GM18951 (cell line): ENCODE measurements at regions not wholly inside any gene's neighbourhood (a gene's known extent, or its start where the extent isn't known, plus 50 kb on each side); places are given as distances from the start of the nearest gene placed in this dataset.
"Not testable (repeated sequence)": the region's sequence is repeated elsewhere in the genome, so short reads cannot be mapped to it uniquely, and the experiment has no call there.

ENCODE experiments used
- POLR2A ChIP-seq: IDR thresholded peaks from 4 replicates; pipeline ENCODE4 v1.6.1; 2011; ENCODE audit warnings: mild to moderate bottlenecking; ENCODE audit not compliant: insufficient read length, insufficient read depth; ENCODE audit errors: extremely low read depth
- in situ Hi-C: fragments of 300-500 bp; cut with MboI; formaldehyde crosslinking; loops from one replicate; pipeline ENCODE4 v1.12.0; 2022; ENCODE audit warnings: low sequenced_read_pairs, mixed read lengths, inconsistent platforms; ENCODE audit not compliant: unreplicated experiment

- in situ Hi-C loops: no loop called here
- no peak for TF ChIP-seq POLR2A
These were observed 146.1 kb upstream of the ZEB2 start for GRCh38 chr2:144666032-144666431.

GRCh38 chr2:144663207-144663606 lies 143.3 kb upstream of the ZEB2 start:
- in situ Hi-C loops: no loop called here
- no peak for TF ChIP-seq POLR2A

- TF ChIP-seq POLR2A: no peak
- in situ Hi-C loops: no loop called here
These were observed 140.8 kb upstream of the ZEB2 start for GRCh38 chr2:144660518-144661316.

- in situ Hi-C loops: no loop called here
- no peak for TF ChIP-seq POLR2A
These were observed 139.9 kb upstream of the ZEB2 start for GRCh38 chr2:144659731-144660275.

GRCh38 chr2:144654523-144654922 lies 134.6 kb upstream of the ZEB2 start:
- in situ Hi-C loops: no loop called here
- no peak for TF ChIP-seq POLR2A

- TF ChIP-seq POLR2A: no peak
- in situ Hi-C loops: no loop called here
These were observed 131.0 kb upstream of the ZEB2 start for GRCh38 chr2:144650907-144651306.

GRCh38 chr2:144648837-144649465 lies 129.0 kb upstream of the ZEB2 start:
- in situ Hi-C loops: no loop called here
- no peak for TF ChIP-seq POLR2A

GRCh38 chr2:144645083-144645778 lies 125.3 kb upstream of the ZEB2 start:
- no peak for TF ChIP-seq POLR2A
- in situ Hi-C loops: no loop called here

GRCh38 chr2:144644549-144644948 lies 124.6 kb upstream of the ZEB2 start:
- in situ Hi-C loops: no loop called here
- TF ChIP-seq POLR2A: no peak

- in situ Hi-C loops: no loop called here
These were observed 123.8 kb upstream of the ZEB2 start for GRCh38 chr2:144643537-144644336.

GRCh38 chr2:144642856-144643255 lies 122.9 kb upstream of the ZEB2 start:
- no peak for TF ChIP-seq POLR2A
- in situ Hi-C loops: no loop called here

More at GRCh38 chr2:144643537-144644336, 123.8 kb upstream of the ZEB2 start:
- TF ChIP-seq POLR2A: no peak

GRCh38 chr2:144642131-144642530 lies 122.2 kb upstream of the ZEB2 start:
- TF ChIP-seq POLR2A: no peak
- in situ Hi-C loops: no loop called here

- in situ Hi-C loops: not testable (repeated sequence)
These were observed 118.3 kb upstream of the ZEB2 start for GRCh38 chr2:144638250-144638649.

- in situ Hi-C loops: not testable (repeated sequence)
These were observed 116.9 kb upstream of the ZEB2 start for GRCh38 chr2:144636860-144637259.
